Retinal pigment epithelial cell (primary cell): ENCODE measurements at regions not wholly inside any gene's neighbourhood (a gene's known extent, or its start where the extent isn't known, plus 50 kb on each side); places are given as distances from the start of the nearest gene placed in this dataset.

Source experiments
- DNase-seq: peaks from one replicate; pipeline ENCODE4 v3.0.0-alpha.2; 2010; ENCODE audit warnings: low read depth
- H3K4me3 ChIP-seq: 2 replicates; pipeline ENCODE4 v1.5.1; 2011; ENCODE audit warnings: mild to moderate bottlenecking, low read length, control low read depth, moderate library complexity
- TF ChIP-seq, protein P1 (sequence below): conservative IDR thresholded peaks from 2 replicates; pipeline ENCODE4 v1.5.1; 2011; ENCODE audit warnings: low read depth, low read length, control low read depth, inconsistent platforms

DNA sequence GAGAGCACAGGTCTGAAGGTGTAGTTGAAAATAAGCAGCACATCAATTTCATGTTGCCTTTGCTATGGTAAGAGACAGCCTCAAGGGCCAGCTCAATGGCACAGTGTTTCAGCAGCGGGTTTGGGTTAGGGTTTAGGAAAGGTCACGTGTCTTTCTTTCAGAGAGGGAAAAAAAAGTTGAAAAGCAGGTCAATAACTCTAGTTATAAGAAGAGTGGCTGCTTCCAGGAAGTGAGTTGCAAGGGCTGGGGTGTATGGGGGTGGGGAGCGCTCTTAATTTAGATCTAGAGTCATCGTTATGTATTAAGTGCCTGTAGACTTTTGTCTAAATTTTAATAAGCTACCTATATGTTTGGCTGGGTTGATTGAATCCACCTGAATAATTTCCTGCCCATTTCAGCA lies 118.5 kb upstream of the SPAG17 start:
- no peak overlapping the region for H3K4me3 ChIP-seq
- TF ChIP-seq, protein P1, sequence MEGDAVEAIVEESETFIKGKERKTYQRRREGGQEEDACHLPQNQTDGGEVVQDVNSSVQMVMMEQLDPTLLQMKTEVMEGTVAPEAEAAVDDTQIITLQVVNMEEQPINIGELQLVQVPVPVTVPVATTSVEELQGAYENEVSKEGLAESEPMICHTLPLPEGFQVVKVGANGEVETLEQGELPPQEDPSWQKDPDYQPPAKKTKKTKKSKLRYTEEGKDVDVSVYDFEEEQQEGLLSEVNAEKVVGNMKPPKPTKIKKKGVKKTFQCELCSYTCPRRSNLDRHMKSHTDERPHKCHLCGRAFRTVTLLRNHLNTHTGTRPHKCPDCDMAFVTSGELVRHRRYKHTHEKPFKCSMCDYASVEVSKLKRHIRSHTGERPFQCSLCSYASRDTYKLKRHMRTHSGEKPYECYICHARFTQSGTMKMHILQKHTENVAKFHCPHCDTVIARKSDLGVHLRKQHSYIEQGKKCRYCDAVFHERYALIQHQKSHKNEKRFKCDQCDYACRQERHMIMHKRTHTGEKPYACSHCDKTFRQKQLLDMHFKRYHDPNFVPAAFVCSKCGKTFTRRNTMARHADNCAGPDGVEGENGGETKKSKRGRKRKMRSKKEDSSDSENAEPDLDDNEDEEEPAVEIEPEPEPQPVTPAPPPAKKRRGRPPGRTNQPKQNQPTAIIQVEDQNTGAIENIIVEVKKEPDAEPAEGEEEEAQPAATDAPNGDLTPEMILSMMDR: no peak
- DNase-seq: no peak

DNA sequence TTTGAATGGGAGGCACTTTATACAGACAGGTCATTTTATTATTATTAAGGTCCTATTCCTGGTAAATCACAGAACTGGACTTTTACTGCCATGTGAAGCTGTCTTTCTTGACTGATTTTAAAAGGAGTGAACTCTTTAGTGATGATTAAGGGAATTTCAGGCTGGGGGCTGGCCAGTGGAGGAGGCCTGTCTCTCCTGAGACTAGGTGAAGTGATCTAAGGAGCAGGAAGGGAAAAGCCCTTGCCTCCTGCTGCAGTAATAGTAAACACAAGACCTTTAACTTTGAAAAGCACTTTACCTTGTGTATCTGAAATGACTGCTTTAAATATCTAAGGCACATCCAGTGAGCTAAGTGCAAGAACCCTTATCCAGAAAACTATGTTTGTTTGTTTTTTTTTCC lies 118.0 kb upstream of the SPAG17 start:
- TF ChIP-seq, protein P1: no peak
- no peak overlapping the region for H3K4me3 ChIP-seq
- no peak for DNase-seq

DNA sequence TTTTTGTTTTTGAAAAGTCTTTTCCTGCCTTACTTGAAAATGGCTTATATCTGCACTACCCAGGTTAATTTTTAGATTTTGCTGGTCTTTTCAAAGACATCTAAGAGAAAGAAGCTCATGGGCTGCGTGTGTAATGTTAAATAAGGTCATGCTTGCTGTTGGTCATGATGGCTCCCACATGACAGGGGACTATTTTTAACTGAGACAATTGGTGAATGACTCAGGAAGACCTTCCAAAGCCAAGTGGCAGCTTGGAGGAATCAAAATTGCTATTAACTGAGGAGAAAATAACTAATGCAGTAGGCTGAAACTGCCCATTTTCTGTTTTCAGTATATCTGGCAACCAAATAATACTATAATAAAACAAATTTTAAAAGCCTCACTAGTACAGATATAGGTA lies 117.1 kb upstream of the SPAG17 start:
- no peak overlapping the region for H3K4me3 ChIP-seq
- TF ChIP-seq, protein P1: no peak
- DNase-seq: no peak

DNA sequence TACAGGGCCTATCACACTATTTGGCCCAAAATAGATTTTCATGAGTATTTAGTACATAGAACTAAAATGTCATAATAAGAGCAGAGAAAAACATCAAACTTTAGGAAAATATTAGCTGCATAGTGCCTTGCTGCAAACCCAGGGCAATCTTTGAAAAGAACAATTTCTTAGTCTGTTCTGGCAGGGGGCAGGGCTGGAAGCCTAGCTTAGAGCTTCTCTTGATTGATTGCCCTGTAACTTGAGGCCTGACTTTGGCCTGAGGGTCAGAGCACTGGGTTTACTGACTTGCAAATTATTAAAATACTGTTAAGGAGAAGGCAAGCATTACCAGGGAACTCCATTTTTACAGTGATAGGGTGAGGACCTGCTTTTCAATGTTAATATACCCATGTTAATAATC lies 115.8 kb upstream of the SPAG17 start:
- no peak for DNase-seq
- TF ChIP-seq, protein P1: no peak
- no peak overlapping the region for H3K4me3 ChIP-seq

DNA sequence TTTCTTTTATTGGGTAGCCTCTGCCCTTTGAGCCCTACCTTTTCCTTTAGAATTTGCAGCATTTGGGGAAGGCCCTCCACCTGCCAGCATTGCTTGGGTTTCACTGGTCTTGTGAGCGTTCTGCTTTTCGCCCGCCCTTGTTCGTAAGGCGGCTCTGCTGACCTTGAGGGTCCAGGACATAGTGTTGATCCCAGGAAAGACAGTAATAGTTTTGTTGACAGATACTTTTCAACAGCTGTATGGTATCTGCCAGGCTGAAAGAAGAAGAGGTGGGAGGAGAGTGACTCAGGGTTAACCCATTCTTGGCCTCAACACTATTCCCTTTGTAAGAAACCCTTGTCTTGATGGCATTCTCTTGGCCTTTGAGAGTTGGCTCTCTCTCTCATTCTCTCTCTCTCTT lies 113.4 kb upstream of the SPAG17 start:
- TF ChIP-seq, protein P1: no peak
- no peak for DNase-seq
- H3K4me3 ChIP-seq: no peak overlapping the region

DNA sequence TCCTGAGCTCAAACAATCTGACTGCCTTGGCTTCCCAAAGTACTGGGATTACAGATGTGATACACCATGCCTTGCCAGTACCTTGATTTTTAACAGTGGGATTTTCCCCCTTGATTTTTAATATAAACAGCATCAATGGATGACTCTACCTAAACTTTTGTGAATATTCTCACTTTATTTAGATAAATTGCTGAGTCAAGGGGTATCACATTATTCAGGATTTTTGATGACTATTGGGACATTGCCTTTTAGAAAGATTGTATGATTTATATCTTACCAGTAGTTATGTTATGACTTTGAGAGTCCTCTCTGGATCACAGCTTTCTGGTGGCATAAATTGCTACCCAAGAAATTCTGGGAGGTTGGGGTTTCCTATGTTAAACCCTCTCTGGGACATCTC lies 112.5 kb upstream of the SPAG17 start:
- H3K4me3 ChIP-seq: no peak overlapping the region
- TF ChIP-seq, protein P1: no peak
- DNase-seq: no peak

DNA sequence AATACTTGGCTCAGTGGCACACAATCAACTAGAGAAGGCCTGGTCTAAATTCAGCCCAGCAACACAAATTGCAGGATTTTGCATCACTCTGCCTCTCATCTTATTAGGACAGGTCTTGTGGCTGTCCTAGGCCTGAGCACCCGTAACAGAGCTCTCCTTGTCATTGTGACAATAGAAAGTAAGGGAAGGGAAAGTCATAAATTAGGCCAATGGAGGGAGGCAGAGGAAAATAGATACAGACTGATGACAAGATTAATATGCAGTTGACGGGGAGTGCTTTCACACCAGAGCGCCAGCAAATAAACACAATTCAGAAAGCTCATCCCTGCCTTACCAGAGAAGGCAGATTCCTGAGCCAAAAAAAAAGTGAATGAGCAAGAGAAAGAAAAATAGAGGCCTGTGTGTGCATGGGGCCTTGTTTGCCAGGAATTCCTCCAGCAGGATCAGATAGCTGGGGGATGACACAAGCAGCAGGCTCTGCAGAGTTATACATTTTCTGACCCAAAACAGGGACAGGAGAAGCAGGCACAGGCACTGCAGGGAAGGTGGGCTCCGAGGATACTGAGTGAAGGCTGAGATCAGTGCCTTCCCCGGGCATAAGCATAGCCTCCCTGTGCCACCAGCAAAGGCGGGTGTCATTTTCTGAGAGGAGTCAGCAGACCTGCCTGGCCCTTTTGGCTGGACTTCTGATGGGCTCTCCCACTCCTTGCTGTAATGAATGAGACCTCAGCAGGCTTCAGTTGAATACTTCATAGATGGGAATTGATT lies 110.0 kb upstream of the SPAG17 start:
- H3K4me3 ChIP-seq: no peak overlapping the region
- TF ChIP-seq, protein P1: no peak

More for the DNA sequence above, 110.0 kb upstream of the SPAG17 start:
- DNase-seq: no peak
